ENCODE measurements at regions not wholly inside any gene's neighbourhood (a gene's known extent, or its start where the extent isn't known, plus 50 kb on each side); places are given as distances from the start of the nearest gene placed in this dataset.

GRCh38 chr9:16293610-16294009 is 576.9 kb downstream of the BNC2 start:
- TF ChIP-seq MAX (CRISPR knock-in tag; IDR thresholded peaks at IDR 0.05): no peak
- TF ChIP-seq CTCF (IDR thresholded peaks at IDR 0.05): no peak
- TF ChIP-seq STAT6 (CRISPR knock-in tag; conservative IDR thresholded peaks at IDR 0.05; ENCODE audit: low read depth): no peak
- TF ChIP-seq E2F4 (CRISPR knock-in tag; IDR thresholded peaks at IDR 0.05; ENCODE audit: borderline replicate concordance, low read depth): no peak
- TF ChIP-seq PRDM15 (CRISPR knock-in tag; IDR thresholded peaks at IDR 0.05): no peak
- no peak for TF ChIP-seq CREB1 (CRISPR knock-in tag; IDR thresholded peaks at IDR 0.05)
- TF ChIP-seq PREB (CRISPR knock-in tag; IDR thresholded peaks at IDR 0.05; ENCODE audit: borderline replicate concordance): no peak
